H9 (cell line): ENCODE measurements at regions not wholly inside any gene's neighbourhood (a gene's known extent, or its start where the extent isn't known, plus 50 kb on each side); places are given as distances from the start of the nearest gene placed in this dataset.

Source experiments
- DNase-seq: peaks from one replicate; pipeline ENCODE4 v3.0.0-alpha.2; 2017
- H2AFZ ChIP-seq: one replicate; pipeline ENCODE4 v1.6.1; 2013; ENCODE audit warnings: mild to moderate bottlenecking, low read length, control low read depth, moderate library complexity
- H2AK5ac ChIP-seq: 2 replicates; pipeline ENCODE4 v1.6.1; 2013; ENCODE audit warnings: low read length, control low read depth, mixed read lengths; ENCODE audit not compliant: insufficient read length
- H2BK120ac ChIP-seq: one replicate; pipeline ENCODE4 v1.6.1; 2013; ENCODE audit warnings: low read depth, mild to moderate bottlenecking, low read length, control low read depth, inconsistent platforms; ENCODE audit not compliant: poor library complexity, severe bottlenecking
- H2BK12ac ChIP-seq: 2 replicates; pipeline ENCODE4 v1.6.1; 2013; ENCODE audit warnings: low read length, control low read depth, mixed read lengths, low read depth; ENCODE audit not compliant: insufficient read length
- H2BK15ac ChIP-seq: 2 replicates; pipeline ENCODE4 v1.6.1; 2013; ENCODE audit warnings: low read depth, low read length, control low read depth
- H2BK20ac ChIP-seq: one replicate; pipeline ENCODE4 v1.6.1; 2013; ENCODE audit warnings: low read depth, mild to moderate bottlenecking, low read length, control low read depth, inconsistent platforms; ENCODE audit not compliant: poor library complexity, severe bottlenecking
- H2BK5ac ChIP-seq: 2 replicates; pipeline ENCODE4 v1.6.1; 2013; ENCODE audit warnings: low read length, control low read depth, mixed read lengths; ENCODE audit not compliant: insufficient read length
- H3K14ac ChIP-seq: 2 replicates; pipeline ENCODE4 v1.6.1; 2013; ENCODE audit warnings: low read length, control low read depth; ENCODE audit not compliant: insufficient read depth
- H3K18ac ChIP-seq: 2 replicates; pipeline ENCODE4 v1.6.1; 2013; ENCODE audit warnings: low read depth, mild to moderate bottlenecking, mixed read lengths, low read length, control low read depth; ENCODE audit not compliant: insufficient read length
- H3K23ac ChIP-seq: 2 replicates; pipeline ENCODE4 v1.6.1; 2013; ENCODE audit warnings: low read length, control low read depth, mixed read lengths, low read depth; ENCODE audit not compliant: insufficient read length
- H3K23me2 ChIP-seq: 2 replicates; pipeline ENCODE4 v1.6.1; 2013; ENCODE audit warnings: low read depth, mild to moderate bottlenecking, mixed read lengths, low read length, control low read depth; ENCODE audit not compliant: insufficient read length, poor library complexity, severe bottlenecking
- H3K27ac ChIP-seq: 2 replicates; pipeline ENCODE4 v1.5.1; 2013; ENCODE audit warnings: low read length, control low read depth, mixed read lengths, low read depth; ENCODE audit not compliant: insufficient read length
- H3K27me3 ChIP-seq: 2 replicates; pipeline ENCODE4 v1.6.1; 2013; ENCODE audit warnings: low read length, control low read depth, inconsistent platforms; ENCODE audit not compliant: insufficient read depth
- H3K4ac ChIP-seq: 2 replicates; pipeline ENCODE4 v1.6.1; 2013; ENCODE audit warnings: low read depth, mild to moderate bottlenecking, control low read depth, inconsistent platforms, low read length, moderate library complexity
- H3K4me1 ChIP-seq: 2 replicates; pipeline ENCODE4 v1.6.1; 2013; ENCODE audit warnings: low read length, control low read depth, inconsistent platforms; ENCODE audit not compliant: insufficient read depth
- H3K4me2 ChIP-seq: 2 replicates; pipeline ENCODE4 v1.6.1; 2013; ENCODE audit warnings: low read length, control low read depth, mixed read lengths; ENCODE audit not compliant: insufficient read length, insufficient read depth
- H3K56ac ChIP-seq: 2 replicates; pipeline ENCODE4 v1.6.1; 2013; ENCODE audit warnings: low read depth, mild to moderate bottlenecking, mixed read lengths, low read length, control low read depth; ENCODE audit not compliant: insufficient read length
- H3K79me1 ChIP-seq: 2 replicates; pipeline ENCODE4 v1.6.1; 2013; ENCODE audit warnings: low read depth, mild to moderate bottlenecking, moderate library complexity, low read length, control low read depth, inconsistent platforms; ENCODE audit not compliant: insufficient read depth, poor library complexity, severe bottlenecking
- H3K79me2 ChIP-seq: 2 replicates; pipeline ENCODE4 v1.6.1; 2013; ENCODE audit warnings: low read length, control low read depth, inconsistent platforms; ENCODE audit not compliant: insufficient read depth
- H3K9ac ChIP-seq: 2 replicates; pipeline ENCODE4 v1.6.1; 2013; ENCODE audit warnings: low read length, control low read depth, mixed read lengths; ENCODE audit not compliant: insufficient read length; ENCODE audit errors: extremely low read depth
- H3K9me3 ChIP-seq: one replicate; pipeline ENCODE4 v1.6.1; 2013; ENCODE audit warnings: low read depth, low read length, inconsistent platforms; ENCODE audit not compliant: control insufficient read depth
- H3T11ph ChIP-seq: one replicate; pipeline ENCODE4 v1.6.1; 2013; ENCODE audit warnings: mild to moderate bottlenecking, low read length, control low read depth, inconsistent platforms
- H4K20me1 ChIP-seq: one replicate; pipeline ENCODE4 v1.6.1; 2013; ENCODE audit not compliant: control insufficient read depth, insufficient read length, insufficient read depth
- H4K5ac ChIP-seq: 2 replicates; pipeline ENCODE4 v1.6.1; 2013; ENCODE audit warnings: low read depth, mild to moderate bottlenecking, mixed read lengths, low read length, control low read depth; ENCODE audit not compliant: insufficient read length
- H4K8ac ChIP-seq: replicated peaks from 2 replicates; pipeline ENCODE4 v1.6.1; 2013; ENCODE audit warnings: low read length, control low read depth, mixed read lengths, low read depth; ENCODE audit not compliant: insufficient read length
- H4K91ac ChIP-seq: 2 replicates; pipeline ENCODE4 v1.6.1; 2013; ENCODE audit warnings: low read depth, mild to moderate bottlenecking, moderate library complexity, mixed read lengths, low read length, control low read depth; ENCODE audit not compliant: insufficient read length
- H3K27ac Mint-ChIP-seq, 3 experiments: 2 replicates in 2 of 3; 3 replicates in 1 of 3; pipeline ENCODE4 v1.8.0; 2020 to 2021; ENCODE audit warnings: mixed read lengths in 3 of 3, mild to moderate bottlenecking in 1 of 3, moderate library complexity in 1 of 3
- H3K27me3 Mint-ChIP-seq: 2 replicates; pipeline ENCODE4 v1.8.0; 2021; ENCODE audit warnings: low read depth, mild to moderate bottlenecking, moderate library complexity, mixed read lengths
- H3K36me3 Mint-ChIP-seq, 3 experiments: 2 replicates in 2 of 3; 3 replicates in 1 of 3; pipeline ENCODE4 v1.8.0; 2020 to 2021; ENCODE audit warnings: low read depth in 3 of 3, mixed read lengths in 3 of 3; ENCODE audit not compliant: insufficient read depth in 1 of 3
- H3K4me1 Mint-ChIP-seq, 2 experiments: 2 replicates each; pipeline ENCODE4 v1.8.0; 2020; ENCODE audit warnings: mixed read lengths in 2 of 2
- H3K4me3 Mint-ChIP-seq, 2 experiments: 2 replicates in 1 of 2; 3 replicates in 1 of 2; pipeline ENCODE4 v1.8.0; 2020 to 2021; ENCODE audit warnings: mild to moderate bottlenecking in 2 of 2, mixed read lengths in 2 of 2, moderate library complexity in 1 of 2
- H3K9me3 Mint-ChIP-seq, 2 experiments: 2 replicates in 1 of 2; 3 replicates in 1 of 2; pipeline ENCODE4 v1.8.0; 2020; ENCODE audit warnings: mild to moderate bottlenecking in 2 of 2, mixed read lengths in 2 of 2, moderate library complexity in 1 of 2
- CTCF ChIP-seq: fragments of 200-600 bp; sonication (generic); conservative IDR thresholded peaks from 3 replicates; pipeline ENCODE4 v1.8.0; 2021; ENCODE audit warnings: antibody characterized with exemption, mild to moderate bottlenecking
- WGBS: extraction: QIAGEN DNeasy Blood & Tissue Kit; methylation state at CpG from one replicate; pipeline ENCODE4 v1.1.7; 2013; ENCODE audit warnings: missing lambda C conversion rate, low lambda C conversion rate, mixed read lengths; ENCODE audit not compliant: insufficient read length; ENCODE audit errors: extremely low coverage; 5-methylcytosine and 5-hydroxymethylcytosine counted together

- Histone ChIP-seq H3K23me2 (no peaks in the 10 kb centered on the region), H3T11ph (no peak overlapping the region), H4K91ac (no peak overlapping the region), H3K9ac (no peak overlapping the region), H3K4me2 (no peak overlapping the region), H2BK15ac (no peak overlapping the region), H3K14ac (no peak overlapping the region), H3K56ac (no peak overlapping the region), H3K27ac (no peak overlapping the region), H3K9me3 (no peaks in the 10 kb centered on the region), H3K18ac (no peak overlapping the region), H2AFZ (no peak overlapping the region), H4K20me1 (no peaks in the 10 kb centered on the region), H3K79me2 (no peaks in the 10 kb centered on the region), H3K4me1 (no peaks in the 10 kb centered on the region), H4K5ac (no peak overlapping the region), H2BK20ac (no peak overlapping the region), H2AK5ac (no peak overlapping the region), H4K8ac (no peak overlapping the region), H2BK5ac (no peak overlapping the region), H2BK12ac (no peak overlapping the region), H3K27me3 (no peaks in the 10 kb centered on the region), H3K23ac (no peak overlapping the region), H3K4ac (no peak overlapping the region), H3K79me1 (no peaks in the 10 kb centered on the region), H2BK120ac (no peak overlapping the region)
- no peak overlapping the region for H3K4me3 Mint-ChIP-seq
- H3K36me3 Mint-ChIP-seq = no peaks in the 10 kb centered on the region
- WGBS = no CpG with 5 or more reads among the region's 1 CpG
- H3K9me3 Mint-ChIP-seq = no peaks in the 10 kb centered on the region
- no peak overlapping the region; a peak in 1 of 7 replicates for H3K27ac Mint-ChIP-seq
- no peak for TF ChIP-seq CTCF
- H3K27me3 Mint-ChIP-seq = no peaks in the 10 kb centered on the region
- H3K4me1 Mint-ChIP-seq = no peaks in the 10 kb centered on the region
- DNase-seq = no peak
Observed at GRCh38 chr6:140849456-140849855, 1283.3 kb upstream of the GJE1 start.
